ENCODE measurements at regions not wholly inside any gene's neighbourhood (a gene's known extent, or its start where the extent isn't known, plus 50 kb on each side); places are given as distances from the start of the nearest gene placed in this dataset.

DNA sequence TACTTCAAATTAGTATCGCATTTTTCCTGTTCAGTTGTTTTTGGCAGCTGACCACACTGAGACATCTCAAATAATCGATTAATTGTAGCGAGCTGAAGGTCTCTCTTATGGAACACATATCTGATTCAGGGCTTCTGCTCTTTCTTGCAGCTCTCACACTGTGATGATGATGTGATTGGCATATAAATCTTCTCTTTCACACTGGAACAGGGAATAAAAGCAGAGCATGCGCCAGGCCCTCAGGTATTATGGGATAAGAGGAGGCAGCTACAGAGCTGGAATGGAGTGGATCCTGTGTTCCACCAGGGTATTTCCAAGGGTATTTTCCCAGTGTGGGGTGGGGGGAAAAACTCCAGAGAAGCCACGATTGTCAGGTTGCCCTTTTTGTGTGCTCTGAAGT lies 265.4 kb upstream of the CASK start:
- no peak for DNase-seq (ENCODE audit: low spot score)
- TF ChIP-seq, protein P1, sequence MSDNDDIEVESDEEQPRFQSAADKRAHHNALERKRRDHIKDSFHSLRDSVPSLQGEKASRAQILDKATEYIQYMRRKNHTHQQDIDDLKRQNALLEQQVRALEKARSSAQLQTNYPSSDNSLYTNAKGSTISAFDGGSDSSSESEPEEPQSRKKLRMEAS (IDR thresholded peaks at IDR 0.05) = no peak
- TF ChIP-seq, protein P2, sequence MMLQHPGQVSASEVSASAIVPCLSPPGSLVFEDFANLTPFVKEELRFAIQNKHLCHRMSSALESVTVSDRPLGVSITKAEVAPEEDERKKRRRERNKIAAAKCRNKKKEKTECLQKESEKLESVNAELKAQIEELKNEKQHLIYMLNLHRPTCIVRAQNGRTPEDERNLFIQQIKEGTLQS (IDR thresholded peaks at IDR 0.05) = no peak
- TF ChIP-seq JUND (IDR thresholded peaks at IDR 0.05) (no peak), HNF4A (conservative IDR thresholded peaks at IDR 0.05) (no peak), GABPA (IDR thresholded peaks at IDR 0.05 in 1 of 2, conservative IDR thresholded peaks at IDR 0.05 in 1 of 2) (no peak), TAF1 (conservative IDR thresholded peaks at IDR 0.05) (no peak), EGR1 (IDR thresholded peaks at IDR 0.05; ENCODE audit: low read depth in 2 of 2) (no peak), RXRA (IDR thresholded peaks at IDR 0.05) (no peak), RAD21 (IDR thresholded peaks at IDR 0.05) (no peak), SP1 (IDR thresholded peaks at IDR 0.05) (no peak), NR2F2 (IDR thresholded peaks at IDR 0.05) (no peak), FOXA1 (IDR thresholded peaks at IDR 0.05) (no peak), FOXA2 (IDR thresholded peaks at IDR 0.05) (no peak), YY1 (IDR thresholded peaks at IDR 0.05) (no peak), HNF4G (IDR thresholded peaks at IDR 0.05) (no peak)
- TF ChIP-seq, protein P3, sequence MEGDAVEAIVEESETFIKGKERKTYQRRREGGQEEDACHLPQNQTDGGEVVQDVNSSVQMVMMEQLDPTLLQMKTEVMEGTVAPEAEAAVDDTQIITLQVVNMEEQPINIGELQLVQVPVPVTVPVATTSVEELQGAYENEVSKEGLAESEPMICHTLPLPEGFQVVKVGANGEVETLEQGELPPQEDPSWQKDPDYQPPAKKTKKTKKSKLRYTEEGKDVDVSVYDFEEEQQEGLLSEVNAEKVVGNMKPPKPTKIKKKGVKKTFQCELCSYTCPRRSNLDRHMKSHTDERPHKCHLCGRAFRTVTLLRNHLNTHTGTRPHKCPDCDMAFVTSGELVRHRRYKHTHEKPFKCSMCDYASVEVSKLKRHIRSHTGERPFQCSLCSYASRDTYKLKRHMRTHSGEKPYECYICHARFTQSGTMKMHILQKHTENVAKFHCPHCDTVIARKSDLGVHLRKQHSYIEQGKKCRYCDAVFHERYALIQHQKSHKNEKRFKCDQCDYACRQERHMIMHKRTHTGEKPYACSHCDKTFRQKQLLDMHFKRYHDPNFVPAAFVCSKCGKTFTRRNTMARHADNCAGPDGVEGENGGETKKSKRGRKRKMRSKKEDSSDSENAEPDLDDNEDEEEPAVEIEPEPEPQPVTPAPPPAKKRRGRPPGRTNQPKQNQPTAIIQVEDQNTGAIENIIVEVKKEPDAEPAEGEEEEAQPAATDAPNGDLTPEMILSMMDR (IDR thresholded peaks at IDR 0.05; ENCODE audit: low read depth, low read length, missing input control) = no peak
- TF ChIP-seq, protein P4, sequence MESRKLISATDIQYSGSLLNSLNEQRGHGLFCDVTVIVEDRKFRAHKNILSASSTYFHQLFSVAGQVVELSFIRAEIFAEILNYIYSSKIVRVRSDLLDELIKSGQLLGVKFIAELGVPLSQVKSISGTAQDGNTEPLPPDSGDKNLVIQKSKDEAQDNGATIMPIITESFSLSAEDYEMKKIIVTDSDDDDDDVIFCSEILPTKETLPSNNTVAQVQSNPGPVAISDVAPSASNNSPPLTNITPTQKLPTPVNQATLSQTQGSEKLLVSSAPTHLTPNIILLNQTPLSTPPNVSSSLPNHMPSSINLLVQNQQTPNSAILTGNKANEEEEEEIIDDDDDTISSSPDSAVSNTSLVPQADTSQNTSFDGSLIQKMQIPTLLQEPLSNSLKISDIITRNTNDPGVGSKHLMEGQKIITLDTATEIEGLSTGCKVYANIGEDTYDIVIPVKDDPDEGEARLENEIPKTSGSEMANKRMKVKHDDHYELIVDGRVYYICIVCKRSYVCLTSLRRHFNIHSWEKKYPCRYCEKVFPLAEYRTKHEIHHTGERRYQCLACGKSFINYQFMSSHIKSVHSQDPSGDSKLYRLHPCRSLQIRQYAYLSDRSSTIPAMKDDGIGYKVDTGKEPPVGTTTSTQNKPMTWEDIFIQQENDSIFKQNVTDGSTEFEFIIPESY (IDR thresholded peaks at IDR 0.05) = no peak
- TF ChIP-seq, protein P5, sequence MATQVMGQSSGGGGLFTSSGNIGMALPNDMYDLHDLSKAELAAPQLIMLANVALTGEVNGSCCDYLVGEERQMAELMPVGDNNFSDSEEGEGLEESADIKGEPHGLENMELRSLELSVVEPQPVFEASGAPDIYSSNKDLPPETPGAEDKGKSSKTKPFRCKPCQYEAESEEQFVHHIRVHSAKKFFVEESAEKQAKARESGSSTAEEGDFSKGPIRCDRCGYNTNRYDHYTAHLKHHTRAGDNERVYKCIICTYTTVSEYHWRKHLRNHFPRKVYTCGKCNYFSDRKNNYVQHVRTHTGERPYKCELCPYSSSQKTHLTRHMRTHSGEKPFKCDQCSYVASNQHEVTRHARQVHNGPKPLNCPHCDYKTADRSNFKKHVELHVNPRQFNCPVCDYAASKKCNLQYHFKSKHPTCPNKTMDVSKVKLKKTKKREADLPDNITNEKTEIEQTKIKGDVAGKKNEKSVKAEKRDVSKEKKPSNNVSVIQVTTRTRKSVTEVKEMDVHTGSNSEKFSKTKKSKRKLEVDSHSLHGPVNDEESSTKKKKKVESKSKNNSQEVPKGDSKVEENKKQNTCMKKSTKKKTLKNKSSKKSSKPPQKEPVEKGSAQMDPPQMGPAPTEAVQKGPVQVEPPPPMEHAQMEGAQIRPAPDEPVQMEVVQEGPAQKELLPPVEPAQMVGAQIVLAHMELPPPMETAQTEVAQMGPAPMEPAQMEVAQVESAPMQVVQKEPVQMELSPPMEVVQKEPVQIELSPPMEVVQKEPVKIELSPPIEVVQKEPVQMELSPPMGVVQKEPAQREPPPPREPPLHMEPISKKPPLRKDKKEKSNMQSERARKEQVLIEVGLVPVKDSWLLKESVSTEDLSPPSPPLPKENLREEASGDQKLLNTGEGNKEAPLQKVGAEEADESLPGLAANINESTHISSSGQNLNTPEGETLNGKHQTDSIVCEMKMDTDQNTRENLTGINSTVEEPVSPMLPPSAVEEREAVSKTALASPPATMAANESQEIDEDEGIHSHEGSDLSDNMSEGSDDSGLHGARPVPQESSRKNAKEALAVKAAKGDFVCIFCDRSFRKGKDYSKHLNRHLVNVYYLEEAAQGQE (IDR thresholded peaks at IDR 0.05) = no peak
- no peak overlapping the region for H3K9ac ChIP-seq (ENCODE audit: low read depth in 1 of 2, low read length in 2 of 2)
- no peak overlapping the region for H3K4me3 ChIP-seq (ENCODE audit: low read depth in 1 of 3, low read length in 3 of 3)
- 82% methylated on average over 5 of the region's 5 CpGs for WGBS
- H3K27ac ChIP-seq (ENCODE audit: low read depth in 1 of 2, low read length in 2 of 2) = no peak overlapping the region
- no peaks in the 10 kb centered on the region for H3K36me3 ChIP-seq (ENCODE audit: control insufficient read depth in 4 of 4, insufficient read depth in 3 of 4, low read depth in 1 of 4, low read length in 3 of 4)
- no peaks in the 10 kb centered on the region for H3K4me1 ChIP-seq (ENCODE audit: control insufficient read depth in 4 of 4, insufficient read depth in 4 of 4, low read length in 3 of 4)
- peaks cover 0 to 5% (median under 1%) of the 10 kb centered on the region in 4 donors for H3K9me3 ChIP-seq (ENCODE audit: control insufficient read depth in 4 of 4, low read length in 3 of 4)
- H3K27me3 ChIP-seq (ENCODE audit: control insufficient read depth in 4 of 4, insufficient read depth in 4 of 4, low read length in 3 of 4) = no peaks in the 10 kb centered on the region
